A673 (cell line): ENCODE measurements at regions not wholly inside any gene's neighbourhood (a gene's known extent, or its start where the extent isn't known, plus 50 kb on each side); places are given as distances from the start of the nearest gene placed in this dataset.

Experiments used
- BruUV-seq: library from RNA; stranded (reverse); fragments of 400-500 nt; replicated peaks from 2 replicates; lab custom pipeline; 2021; lab: Mats Ljungman, UMichigan
- CTCF ChIA-PET: fragments of 300-600 bp; sonication (Branson Sonifier 250); formaldehyde crosslinking; loops from one replicate; lab custom pipeline; 2022; ENCODE audit warnings: antibody characterized with exemption; lab: Charles Lee
- POLR2A ChIA-PET: fragments of 300-600 bp; sonication (Branson Sonifier 250); formaldehyde crosslinking; loops from one replicate; lab custom pipeline; 2022; ENCODE audit warnings: antibody characterized with exemption; ENCODE audit not compliant: low non-redundant PET; lab: Charles Lee
- DNase-seq: peaks from one replicate; pipeline ENCODE4 v3.0.0-alpha.2; 2015; ENCODE audit warnings: low spot score
- H3K27ac ChIP-seq: fragments of 200-600 bp; sonication (generic); 2 replicates; pipeline ENCODE4 v1.5.1; 2016; ENCODE audit warnings: mixed run types, low read depth, mild to moderate bottlenecking, mixed read lengths, antibody characterized with exemption, low read length; ENCODE audit not compliant: poor library complexity, severe bottlenecking
- H3K27me3 ChIP-seq: fragments of 200-600 bp; sonication (generic); replicated peaks from 2 replicates; pipeline ENCODE4 v1.6.1; 2017; ENCODE audit warnings: mixed run types, low read depth, mild to moderate bottlenecking, mixed read lengths, antibody characterized with exemption, low read length; ENCODE audit not compliant: insufficient read depth, poor library complexity
- H3K36me3 ChIP-seq: fragments of 200-600 bp; sonication (generic); 2 replicates; pipeline ENCODE4 v1.6.1; 2016; ENCODE audit warnings: mixed run types, mild to moderate bottlenecking, mixed read lengths, antibody characterized with exemption, low read length; ENCODE audit not compliant: insufficient read depth, poor library complexity, severe bottlenecking
- H3K4me1 ChIP-seq: fragments of 200-600 bp; sonication (generic); 2 replicates; pipeline ENCODE4 v1.6.1; 2017; ENCODE audit warnings: mixed run types, mild to moderate bottlenecking, mixed read lengths, antibody characterized with exemption, low read length; ENCODE audit not compliant: insufficient read depth, poor library complexity, severe bottlenecking
- H3K4me3 ChIP-seq: fragments of 200-600 bp; sonication (generic); 2 replicates; pipeline ENCODE4 v1.5.1; 2016; ENCODE audit warnings: low read depth, mixed run types, mild to moderate bottlenecking, mixed read lengths, low read length; ENCODE audit not compliant: poor library complexity, severe bottlenecking
- H3K9me3 ChIP-seq: fragments of 200-600 bp; sonication (generic); 2 replicates; pipeline ENCODE4 v1.6.1; 2016; ENCODE audit warnings: mixed run types, low read depth, mild to moderate bottlenecking, mixed read lengths, antibody characterized with exemption, low read length; ENCODE audit not compliant: poor library complexity, severe bottlenecking
- EZH2 ChIP-seq: fragments of 200-600 bp; sonication (generic); IDR thresholded peaks from 2 replicates; pipeline ENCODE4 v1.6.1; 2017; ENCODE audit warnings: borderline replicate concordance, low read depth, mild to moderate bottlenecking, mixed read lengths, antibody characterized with exemption, low read length; ENCODE audit not compliant: poor library complexity, severe bottlenecking
- intact Hi-C: fragments of 100-400 bp; cut with micrococcal nuclease; formaldehyde crosslinking; loops from one replicate; pipeline ENCODE4 v1.10.0; 2022; ENCODE audit not compliant: unreplicated experiment
- TF ChIP-seq, protein P1 (sequence below): fragments of 300-800, 200-600 bp; sonication (generic); conservative IDR thresholded peaks from 2 replicates; pipeline ENCODE4 v1.5.1; 2017; ENCODE audit warnings: low read depth, mild to moderate bottlenecking, antibody characterized with exemption, low read length, moderate library complexity, mixed read lengths

DNA sequence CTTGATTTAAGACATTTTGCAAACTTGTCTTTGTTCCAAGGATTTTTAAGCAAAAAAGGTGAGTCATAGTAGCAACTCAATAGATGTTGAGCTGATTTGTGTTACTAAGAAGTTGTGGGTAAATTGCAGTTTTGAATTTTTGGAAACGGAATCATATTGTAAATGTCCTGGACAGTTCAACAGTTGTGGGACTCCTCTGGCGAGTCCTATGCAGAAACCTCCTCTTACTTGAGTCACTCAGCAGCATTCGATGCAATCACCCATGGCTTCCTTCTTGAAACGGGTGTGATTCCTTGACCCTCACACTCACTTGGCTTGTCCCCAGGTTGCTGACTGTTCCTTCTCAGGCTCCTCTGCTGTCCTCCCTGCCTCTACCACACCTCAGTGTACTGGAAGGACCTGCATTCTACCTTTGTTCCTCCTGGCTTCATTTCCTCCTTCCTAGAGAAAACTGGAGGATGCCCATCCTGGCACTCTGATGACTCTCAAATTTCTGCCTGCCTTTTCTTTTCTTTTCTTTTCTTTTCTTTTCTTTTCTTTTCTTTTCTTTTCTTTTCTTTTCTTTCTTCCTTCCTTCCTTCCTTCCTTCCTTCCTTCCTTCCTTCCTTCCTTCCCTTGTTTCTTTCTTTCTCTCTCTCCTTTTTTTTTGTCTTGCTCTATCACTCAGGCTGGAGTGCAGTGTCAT lies 52.8 kb upstream of the DGKG start:
- POLR2A ChIA-PET: no interaction called here
- CTCF ChIA-PET: no interaction called here
- H3K27ac ChIP-seq: no peak overlapping the region

DNA sequence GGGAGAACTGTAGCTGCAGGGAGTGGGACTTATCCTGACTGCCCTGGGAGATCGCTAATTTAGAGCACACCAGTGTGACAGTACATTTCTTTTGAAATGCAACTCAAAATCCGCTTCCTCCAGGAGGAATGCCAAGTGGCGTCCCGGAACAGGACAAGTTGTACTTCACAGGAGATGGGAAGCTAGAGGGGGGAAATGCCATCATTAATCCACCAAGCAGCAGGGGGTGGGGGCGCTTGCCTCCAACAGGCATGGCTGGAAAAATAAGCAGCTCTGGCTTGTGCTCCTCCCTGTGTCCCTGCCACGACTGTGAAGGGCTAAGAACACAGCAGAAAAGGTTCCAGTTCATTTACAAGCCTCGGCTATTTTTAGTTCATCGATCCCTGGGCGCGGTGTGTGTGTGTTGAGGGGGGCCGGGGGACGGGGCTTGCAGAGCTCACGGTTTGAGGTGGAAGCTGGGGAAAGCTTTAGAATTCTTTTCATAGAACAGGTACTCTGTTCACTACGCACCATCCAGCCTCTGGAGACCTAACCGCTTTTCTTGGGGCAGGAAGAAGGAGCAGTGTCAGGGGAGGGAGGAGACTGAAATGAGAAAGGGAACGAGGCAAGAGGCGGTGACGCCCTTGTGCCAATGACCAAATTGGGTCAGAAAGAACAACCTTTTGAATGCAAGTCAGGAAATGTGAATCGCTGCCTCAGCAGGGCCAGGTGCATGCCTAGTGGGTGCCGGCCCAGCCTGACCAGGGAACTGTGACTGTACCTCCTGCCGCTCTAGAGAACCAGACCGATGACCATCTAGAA lies 51.8 kb upstream of the DGKG start:
- H3K27ac ChIP-seq: no peak overlapping the region
- CTCF ChIA-PET: interaction anchor here (0.6 kb wide), 1 partner anchor 13 kb away, joined by 4 read pairs; no protein-coding TSS in a partner anchor
- intact Hi-C loops: no loop called here
- peak overlapping the region; percentile 35 for H3K4me3 ChIP-seq
- H3K4me1 ChIP-seq: peaks cover 18% of the 10 kb centered on the region
- POLR2A ChIA-PET: no interaction called here
- no TSS peak for BruUV-seq
- no peaks in the 10 kb centered on the region for H3K36me3 ChIP-seq
- TF ChIP-seq, protein P1, sequence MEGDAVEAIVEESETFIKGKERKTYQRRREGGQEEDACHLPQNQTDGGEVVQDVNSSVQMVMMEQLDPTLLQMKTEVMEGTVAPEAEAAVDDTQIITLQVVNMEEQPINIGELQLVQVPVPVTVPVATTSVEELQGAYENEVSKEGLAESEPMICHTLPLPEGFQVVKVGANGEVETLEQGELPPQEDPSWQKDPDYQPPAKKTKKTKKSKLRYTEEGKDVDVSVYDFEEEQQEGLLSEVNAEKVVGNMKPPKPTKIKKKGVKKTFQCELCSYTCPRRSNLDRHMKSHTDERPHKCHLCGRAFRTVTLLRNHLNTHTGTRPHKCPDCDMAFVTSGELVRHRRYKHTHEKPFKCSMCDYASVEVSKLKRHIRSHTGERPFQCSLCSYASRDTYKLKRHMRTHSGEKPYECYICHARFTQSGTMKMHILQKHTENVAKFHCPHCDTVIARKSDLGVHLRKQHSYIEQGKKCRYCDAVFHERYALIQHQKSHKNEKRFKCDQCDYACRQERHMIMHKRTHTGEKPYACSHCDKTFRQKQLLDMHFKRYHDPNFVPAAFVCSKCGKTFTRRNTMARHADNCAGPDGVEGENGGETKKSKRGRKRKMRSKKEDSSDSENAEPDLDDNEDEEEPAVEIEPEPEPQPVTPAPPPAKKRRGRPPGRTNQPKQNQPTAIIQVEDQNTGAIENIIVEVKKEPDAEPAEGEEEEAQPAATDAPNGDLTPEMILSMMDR: no peak
- no peak for TF ChIP-seq EZH2
- H3K9me3 ChIP-seq: no peaks in the 10 kb centered on the region
- DNase-seq: peak; percentile 55
- no peaks in the 10 kb centered on the region for H3K27me3 ChIP-seq

More for the DNA sequence above, 52.8 kb upstream of the DGKG start:
- BruUV-seq: no TSS peak
- no peaks in the 10 kb centered on the region for H3K36me3 ChIP-seq
- no peak for DNase-seq
- H3K4me1 ChIP-seq: peaks cover 20% of the 10 kb centered on the region
- intact Hi-C loops: no loop called here
- no peaks in the 10 kb centered on the region for H3K27me3 ChIP-seq
- TF ChIP-seq, protein P1: no peak
- TF ChIP-seq EZH2: no peak
- no peak overlapping the region for H3K4me3 ChIP-seq
- H3K9me3 ChIP-seq: no peaks in the 10 kb centered on the region

DNA sequence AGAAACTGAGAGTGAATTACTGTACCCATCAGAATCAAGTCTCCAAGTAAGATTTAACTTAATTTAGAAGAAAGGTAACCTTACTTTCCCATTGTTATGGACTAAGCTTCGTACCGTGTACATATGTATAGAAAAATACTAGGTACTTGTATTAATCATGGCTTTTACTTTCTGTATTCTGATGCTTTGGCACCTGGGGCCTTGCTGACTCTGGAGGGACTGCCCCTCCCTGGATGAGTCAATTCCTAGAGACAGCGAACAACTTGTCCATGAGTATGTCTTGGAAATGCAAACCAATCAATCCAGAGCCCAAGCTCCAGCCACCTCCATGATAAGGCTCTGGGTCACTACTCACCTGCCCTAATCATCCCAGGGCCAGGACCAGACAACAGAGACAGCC lies 50.0 kb upstream of the DGKG start:
- Histone ChIP-seq H3K27me3 (no peaks in the 10 kb centered on the region), H3K4me1 (peaks cover 14% of the 10 kb centered on the region), H3K9me3 (no peaks in the 10 kb centered on the region), H3K36me3 (no peaks in the 10 kb centered on the region), H3K4me3 (no peak overlapping the region), H3K27ac (no peak overlapping the region)
- ChIA-PET POLR2A (no interaction called here), CTCF (no interaction called here)
- TF ChIP-seq, protein P1: no peak
- TF ChIP-seq EZH2: no peak
- intact Hi-C loops: no loop called here
- BruUV-seq: no TSS peak
- no peak for DNase-seq
